ENCODE measurements at regions not wholly inside any gene's neighbourhood (a gene's known extent, or its start where the extent isn't known, plus 50 kb on each side); places are given as distances from the start of the nearest gene placed in this dataset.

GRCh38 chr5:8470489-8470888, 601.5 kb downstream of the MTRR start:
- 0 out of 2 replicates have a peak, but pooled peaks cover 2% of the 10 kb centered on the region for H3K9me3 ChIP-seq (ENCODE audit: insufficient read depth, low read length)
- H3K4me2 ChIP-seq (ENCODE audit: low read length) = no peak overlapping the region
- H3K79me2 ChIP-seq (ENCODE audit: low read length) = no peaks in the 10 kb centered on the region
- H3K9ac ChIP-seq (ENCODE audit: low read length) = no peak overlapping the region
- no peaks in the 10 kb centered on the region for H4K20me1 ChIP-seq (ENCODE audit: insufficient read depth, low read length)
- no peak for TF ChIP-seq CTCF (IDR thresholded peaks at IDR 0.05; ENCODE audit: low read depth, low read length)
- no peak for TF ChIP-seq EZH2phosphoT487 (IDR thresholded peaks at IDR 0.05; ENCODE audit: low read depth)
- H3K27ac ChIP-seq (ENCODE audit: low read length) = no peak overlapping the region
- no peak overlapping the region for H2AFZ ChIP-seq (ENCODE audit: low read depth, low read length)
- H3K27me3 ChIP-seq (ENCODE audit: low read depth, low read length) = no peaks in the 10 kb centered on the region
- no peaks in the 10 kb centered on the region for H3K36me3 ChIP-seq (replicated peaks; ENCODE audit: low read depth, low read length)
- H3K4me1 ChIP-seq (ENCODE audit: low read length) = no peaks in the 10 kb centered on the region
- H3K4me3 ChIP-seq (ENCODE audit: low read length) = no peak overlapping the region

- no peaks in the 10 kb centered on the region for H3K4me1 ChIP-seq (ENCODE audit: low read length)
- no peak overlapping the region for H2AFZ ChIP-seq (ENCODE audit: low read depth, low read length)
- H3K36me3 ChIP-seq (replicated peaks; ENCODE audit: low read depth, low read length) = no peaks in the 10 kb centered on the region
- H3K4me2 ChIP-seq (ENCODE audit: low read length) = no peak overlapping the region
- TF ChIP-seq CTCF (IDR thresholded peaks at IDR 0.05; ENCODE audit: low read depth, low read length) (no peak), EZH2phosphoT487 (IDR thresholded peaks at IDR 0.05; ENCODE audit: low read depth) (no peak)
- H3K4me3 ChIP-seq (ENCODE audit: low read length) = no peak overlapping the region
- H3K27me3 ChIP-seq (ENCODE audit: low read depth, low read length) = no peaks in the 10 kb centered on the region
- no peak overlapping the region for H3K27ac ChIP-seq (ENCODE audit: low read length)
- H4K20me1 ChIP-seq (ENCODE audit: insufficient read depth, low read length) = no peaks in the 10 kb centered on the region
- 0 out of 2 replicates have a peak, but pooled peaks cover 2% of the 10 kb centered on the region for H3K9me3 ChIP-seq (ENCODE audit: insufficient read depth, low read length)
- no peak overlapping the region for H3K9ac ChIP-seq (ENCODE audit: low read length)
- H3K79me2 ChIP-seq (ENCODE audit: low read length) = no peaks in the 10 kb centered on the region
These were observed 602.6 kb downstream of the MTRR start for GRCh38 chr5:8471581-8471980.

DNA sequence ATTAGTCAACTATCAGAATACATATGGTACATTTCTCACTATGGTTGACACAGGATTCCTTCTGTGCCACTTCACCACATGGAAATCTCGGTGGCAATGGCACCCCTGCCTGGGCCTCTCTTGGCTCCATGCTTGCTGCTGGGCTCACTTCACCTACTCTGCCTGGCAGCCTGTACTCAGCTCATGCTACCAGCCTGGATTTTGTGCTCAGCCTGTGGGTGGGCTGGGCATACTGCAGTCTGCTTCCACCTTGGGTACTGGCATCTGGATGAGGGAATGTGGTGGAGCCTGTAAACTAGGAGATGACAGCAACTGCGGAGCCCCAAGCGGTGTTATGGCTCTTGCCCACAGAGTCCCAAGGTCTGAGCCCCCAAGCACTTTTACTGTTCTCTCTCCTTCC, 604.1 kb downstream of the MTRR start:
- TF ChIP-seq CTCF (IDR thresholded peaks at IDR 0.05; ENCODE audit: low read depth, low read length) (no peak), EZH2phosphoT487 (IDR thresholded peaks at IDR 0.05; ENCODE audit: low read depth) (no peak)
- Histone ChIP-seq H3K79me2 (ENCODE audit: low read length) (no peaks in the 10 kb centered on the region), H3K4me3 (ENCODE audit: low read length) (no peak overlapping the region), H3K36me3 (replicated peaks; ENCODE audit: low read depth, low read length) (no peaks in the 10 kb centered on the region), H3K9ac (ENCODE audit: low read length) (no peak overlapping the region), H3K4me2 (ENCODE audit: low read length) (no peak overlapping the region), H3K27me3 (ENCODE audit: low read depth, low read length) (no peaks in the 10 kb centered on the region), H3K9me3 (ENCODE audit: insufficient read depth, low read length) (0 out of 2 replicates have a peak, but pooled peaks cover 2% of the 10 kb centered on the region), H3K27ac (ENCODE audit: low read length) (no peak overlapping the region), H3K4me1 (ENCODE audit: low read length) (no peaks in the 10 kb centered on the region), H4K20me1 (ENCODE audit: insufficient read depth, low read length) (no peaks in the 10 kb centered on the region), H2AFZ (ENCODE audit: low read depth, low read length) (no peak overlapping the region)

GRCh38 chr5:8473827-8474568, 605.0 kb downstream of the MTRR start:
- no peak for TF ChIP-seq CTCF (IDR thresholded peaks at IDR 0.05; ENCODE audit: low read depth, low read length)
- TF ChIP-seq EZH2phosphoT487 (IDR thresholded peaks at IDR 0.05; ENCODE audit: low read depth) = no peak
- H3K4me2 ChIP-seq (ENCODE audit: low read length) = no peak overlapping the region
- H3K27me3 ChIP-seq (ENCODE audit: low read depth, low read length) = no peaks in the 10 kb centered on the region
- no peak overlapping the region for H3K4me3 ChIP-seq (ENCODE audit: low read length)
- H3K79me2 ChIP-seq (ENCODE audit: low read length) = no peaks in the 10 kb centered on the region
- no peaks in the 10 kb centered on the region for H3K4me1 ChIP-seq (ENCODE audit: low read length)
- no peak overlapping the region for H3K9ac ChIP-seq (ENCODE audit: low read length)
- no peaks in the 10 kb centered on the region for H4K20me1 ChIP-seq (ENCODE audit: insufficient read depth, low read length)
- H2AFZ ChIP-seq (ENCODE audit: low read depth, low read length) = no peak overlapping the region
- H3K36me3 ChIP-seq (replicated peaks; ENCODE audit: low read depth, low read length) = no peaks in the 10 kb centered on the region
- no peak overlapping the region for H3K27ac ChIP-seq (ENCODE audit: low read length)
- H3K9me3 ChIP-seq (ENCODE audit: insufficient read depth, low read length) = 0 out of 2 replicates have a peak, but pooled peaks cover 2% of the 10 kb centered on the region
